ENCODE measurements at regions not wholly inside any gene's neighbourhood (a gene's known extent, or its start where the extent isn't known, plus 50 kb on each side); places are given as distances from the start of the nearest gene placed in this dataset.
"Not testable (repeated sequence)": the region's sequence is repeated elsewhere in the genome, so short reads cannot be mapped to it uniquely, and the experiment has no call there.

GRCh38 chr22:48718818-48719500, 1108.7 kb downstream of the BRD1 start:
- H3K4me3 ChIP-seq (ENCODE audit: low read depth, low read length), result no peak overlapping the region
- no peak for DNase-seq (ENCODE audit: low read depth)
- TF ChIP-seq CTCF (IDR thresholded peaks at IDR 0.05; ENCODE audit: control insufficient read depth, extremely low read depth, insufficient read depth), result no peak

- TF ChIP-seq CTCF (IDR thresholded peaks at IDR 0.05; ENCODE audit: control insufficient read depth, extremely low read depth, insufficient read depth), result no peak
- H3K4me3 ChIP-seq (ENCODE audit: low read depth, low read length), result no peak overlapping the region
- no peak for DNase-seq (ENCODE audit: low read depth)
Measured at GRCh38 chr22:48717883-48718817, 1109.5 kb downstream of the BRD1 start.

- H3K4me3 ChIP-seq (ENCODE audit: low read depth, low read length), result no peak overlapping the region
- no peak for TF ChIP-seq CTCF (IDR thresholded peaks at IDR 0.05; ENCODE audit: control insufficient read depth, extremely low read depth, insufficient read depth)
- no peak for DNase-seq (ENCODE audit: low read depth)
Measured at GRCh38 chr22:48717076-48717810, 1110.4 kb downstream of the BRD1 start.

GRCh38 chr22:48716154-48716553, 1111.5 kb downstream of the BRD1 start:
- not testable (repeated sequence) for H3K4me3 ChIP-seq (ENCODE audit: low read depth, low read length); DNase-seq (ENCODE audit: low read depth)

- no peak for DNase-seq (ENCODE audit: low read depth)
- TF ChIP-seq CTCF (IDR thresholded peaks at IDR 0.05; ENCODE audit: control insufficient read depth, extremely low read depth, insufficient read depth), result no peak
- no peak overlapping the region for H3K4me3 ChIP-seq (ENCODE audit: low read depth, low read length)
Measured at GRCh38 chr22:48715511-48715910, 1112.2 kb downstream of the BRD1 start.

- no peak for TF ChIP-seq CTCF (IDR thresholded peaks at IDR 0.05; ENCODE audit: control insufficient read depth, extremely low read depth, insufficient read depth)
- no peak for DNase-seq (ENCODE audit: low read depth)
- H3K4me3 ChIP-seq (ENCODE audit: low read depth, low read length), result no peak overlapping the region
Measured at GRCh38 chr22:48714231-48714630, 1113.4 kb downstream of the BRD1 start.
